GM18873 (cell line): ENCODE measurements at regions not wholly inside any gene's neighbourhood (a gene's known extent, or its start where the extent isn't known, plus 50 kb on each side); places are given as distances from the start of the nearest gene placed in this dataset.

Experiments
- ATAC-seq: cut with Tn5 transposase; IDR thresholded peaks from one replicate; pipeline ENCODE4 v1.9.1; 2021; ENCODE audit warnings: mild to moderate bottlenecking, moderate library complexity, moderate number of reproducible peaks; ENCODE audit not compliant: unreplicated experiment, low FRiP score

GRCh38 chr20:20768202-20768815, 55.9 kb upstream of the RALGAPA2 start:
- ATAC-seq: no peak

GRCh38 chr20:20765696-20766365, 53.4 kb upstream of the RALGAPA2 start:
- no peak for ATAC-seq

GRCh38 chr20:20763650-20764049, 51.2 kb upstream of the RALGAPA2 start:
- ATAC-seq: no peak
